HepG2 (cell line): ENCODE measurements at regions not wholly inside any gene's neighbourhood (a gene's known extent, or its start where the extent isn't known, plus 50 kb on each side); places are given as distances from the start of the nearest gene placed in this dataset.
A peak's percentile ranks its signal among the peaks of the same experiment; 100 is the strongest.

Experiments used
- BCLAF1 ChIP-seq: fragments of 450-650 bp; IDR thresholded peaks from 2 replicates; pipeline ENCODE4 v1.6.1; 2017; ENCODE audit warnings: mild to moderate bottlenecking
- DMAP1 ChIP-seq: IDR thresholded peaks from 2 replicates; pipeline ENCODE4 v1.6.1; 2016
- DNMT3B ChIP-seq: conservative IDR thresholded peaks from 2 replicates; pipeline ENCODE4 v1.6.1; 2016; ENCODE audit warnings: missing biosample characterization, control low read depth
- DPF2 ChIP-seq: sonication (generic); formaldehyde crosslinking; IDR thresholded peaks from 2 replicates; pipeline ENCODE4 v1.4.0; 2020; ENCODE audit warnings: mild to moderate bottlenecking, low read depth, missing genetic modification reagents, borderline replicate concordance
- ELF1 ChIP-seq: sonication (generic); formaldehyde crosslinking; IDR thresholded peaks from 2 replicates; pipeline ENCODE4 v1.4.0; 2020; ENCODE audit warnings: missing genetic modification reagents
- FOXA1 ChIP-seq, 2 experiments: fragments of 450-650 bp in 1 of 2; sonication (generic) in 1 of 2; formaldehyde crosslinking in 1 of 2; IDR thresholded peaks; 2 replicates each; pipeline versions ENCODE4 v1.4.0 to v1.6.1; 2016 to 2020; ENCODE audit warnings: missing genetic modification reagents in 1 of 2
- KLF12 ChIP-seq: sonication (generic); formaldehyde crosslinking; IDR thresholded peaks from 2 replicates; pipeline ENCODE4 v1.4.0; 2020; ENCODE audit warnings: missing genetic modification reagents, borderline replicate concordance
- KMT2B ChIP-seq: IDR thresholded peaks from 2 replicates; pipeline ENCODE4 v1.6.1; 2016; ENCODE audit warnings: missing genetic modification reagents, missing compliant biosample characterization
- PCBP2 ChIP-seq: fragments of 200-400 bp; formaldehyde crosslinking; optimal IDR thresholded peaks from 2 replicates; pipeline ENCODE3; 2018; ENCODE audit warnings: low read length, low read depth; ENCODE audit not compliant: poor library complexity, severe bottlenecking
- XBP1 ChIP-seq: sonication (generic); formaldehyde crosslinking; IDR thresholded peaks from 2 replicates; pipeline ENCODE4 v1.5.0; 2020; ENCODE audit warnings: missing genetic modification reagents
- ZBTB10 ChIP-seq: sonication (generic); formaldehyde crosslinking; IDR thresholded peaks from 2 replicates; pipeline ENCODE4 v1.4.0; 2020; ENCODE audit warnings: missing genetic modification reagents, borderline replicate concordance
- ZC3H4 ChIP-seq: sonication (generic); formaldehyde crosslinking; IDR thresholded peaks from 2 replicates; pipeline ENCODE4 v1.4.0; 2020; ENCODE audit warnings: missing genetic modification reagents, borderline replicate concordance
- ZMAT3 ChIP-seq: sonication (generic); formaldehyde crosslinking; conservative IDR thresholded peaks from 2 replicates; pipeline ENCODE4 v1.7.0; 2021; ENCODE audit warnings: missing genetic modification reagents
- ZNF343 ChIP-seq: sonication (generic); formaldehyde crosslinking; IDR thresholded peaks from 2 replicates; pipeline ENCODE4 v1.4.0; 2020; ENCODE audit warnings: mild to moderate bottlenecking, missing genetic modification reagents
- ZNF350 ChIP-seq: sonication (generic); formaldehyde crosslinking; IDR thresholded peaks from 2 replicates; pipeline ENCODE4 v1.4.0; 2020; ENCODE audit warnings: mild to moderate bottlenecking, low read depth, missing genetic modification reagents, borderline replicate concordance
- ZNF382 ChIP-seq: sonication (generic); formaldehyde crosslinking; IDR thresholded peaks from 2 replicates; pipeline ENCODE4 v1.5.0; 2020; ENCODE audit warnings: missing genetic modification reagents, mild to moderate bottlenecking, borderline replicate concordance
- ZNF776 ChIP-seq: sonication (generic); formaldehyde crosslinking; IDR thresholded peaks from 2 replicates; pipeline ENCODE4 v1.4.0; 2020; ENCODE audit warnings: mild to moderate bottlenecking, missing genetic modification reagents

GRCh38 chr14:31943861-31944255, 133.2 kb upstream of the ARHGAP5 start (continued):
- 0 out of 2 replicates have a peak, but pooled peaks have one; percentile 30 for TF ChIP-seq ZBTB10 (CRISPR knock-in tag)
- peak; percentile 60; the same call in 1 of the 2 replicates for TF ChIP-seq ZNF343 (CRISPR knock-in tag)
- TF ChIP-seq KLF12 (CRISPR knock-in tag) = no peak
- no peak for TF ChIP-seq DNMT3B (CRISPR knock-in tag)
- TF ChIP-seq ZNF776 (CRISPR knock-in tag) = no peak
- no peak for TF ChIP-seq FOXA1 (IDR thresholded peaks at IDR 0.05)
- no peak for TF ChIP-seq FOXA1 (CRISPR knock-in tag; IDR thresholded peaks at IDR 0.05)
- no peak for TF ChIP-seq ZNF350
- TF ChIP-seq ZMAT3 = no peak
- no peak for TF ChIP-seq BCLAF1
- TF ChIP-seq ZNF382 = no peak
- TF ChIP-seq KMT2B (CRISPR knock-in tag) = no peak
- no peak for TF ChIP-seq ZC3H4 (CRISPR knock-in tag)
- no peak for TF ChIP-seq DPF2 (CRISPR knock-in tag)
- no peak for TF ChIP-seq DMAP1 (CRISPR knock-in tag)
- TF ChIP-seq ELF1 (CRISPR knock-in tag) = no peak
- TF ChIP-seq PCBP2 = no peak
- TF ChIP-seq XBP1 (CRISPR knock-in tag) = no peak
- TF ChIP-seq, all 625 proteins: peak for 28
